Cardiac muscle cell (in vitro differentiated cells and primary cell): ENCODE measurements at regions not wholly inside any gene's neighbourhood (a gene's known extent, or its start where the extent isn't known, plus 50 kb on each side); places are given as distances from the start of the nearest gene placed in this dataset.

ENCODE experiments used
- DNase-seq, 2 donors: peaks; one replicate each; pipeline versions ENCODE4 v3.0.0 to v3.0.0-alpha.2; 2010 to 2017; ENCODE audit warnings: low read depth in 1 of 2, low spot score in 1 of 2
- H3K27ac ChIP-seq: fragments of 200-600 bp; sonication (generic); 2 replicates; pipeline ENCODE4 v1.5.1; 2016
- H3K27me3 ChIP-seq: fragments of 200-600 bp; sonication (generic); 2 replicates; pipeline ENCODE4 v1.6.0; 2016; ENCODE audit warnings: control low read depth
- H3K36me3 ChIP-seq: fragments of 200-600 bp; sonication (generic); 2 replicates; pipeline ENCODE4 v1.5.1; 2016; ENCODE audit warnings: control low read depth
- H3K4me1 ChIP-seq: fragments of 200-600 bp; sonication (generic); 2 replicates; pipeline ENCODE4 v1.8.1; 2017; ENCODE audit warnings: low read depth, mild to moderate bottlenecking, mixed run types
- H3K4me3 ChIP-seq: fragments of 200-600 bp; sonication (generic); 2 replicates; pipeline ENCODE4 v1.5.1; 2016; ENCODE audit warnings: mild to moderate bottlenecking
- H3K9me3 ChIP-seq: fragments of 200-600 bp; sonication (generic); 2 replicates; pipeline ENCODE4 v1.5.1; 2017; ENCODE audit warnings: low read depth, mild to moderate bottlenecking, control low read depth
- TF ChIP-seq, protein P1 (sequence below): IDR thresholded peaks from 2 replicates; pipeline ENCODE4 v1.5.1; 2012; ENCODE audit warnings: low read depth, mild to moderate bottlenecking, low read length

DNA sequence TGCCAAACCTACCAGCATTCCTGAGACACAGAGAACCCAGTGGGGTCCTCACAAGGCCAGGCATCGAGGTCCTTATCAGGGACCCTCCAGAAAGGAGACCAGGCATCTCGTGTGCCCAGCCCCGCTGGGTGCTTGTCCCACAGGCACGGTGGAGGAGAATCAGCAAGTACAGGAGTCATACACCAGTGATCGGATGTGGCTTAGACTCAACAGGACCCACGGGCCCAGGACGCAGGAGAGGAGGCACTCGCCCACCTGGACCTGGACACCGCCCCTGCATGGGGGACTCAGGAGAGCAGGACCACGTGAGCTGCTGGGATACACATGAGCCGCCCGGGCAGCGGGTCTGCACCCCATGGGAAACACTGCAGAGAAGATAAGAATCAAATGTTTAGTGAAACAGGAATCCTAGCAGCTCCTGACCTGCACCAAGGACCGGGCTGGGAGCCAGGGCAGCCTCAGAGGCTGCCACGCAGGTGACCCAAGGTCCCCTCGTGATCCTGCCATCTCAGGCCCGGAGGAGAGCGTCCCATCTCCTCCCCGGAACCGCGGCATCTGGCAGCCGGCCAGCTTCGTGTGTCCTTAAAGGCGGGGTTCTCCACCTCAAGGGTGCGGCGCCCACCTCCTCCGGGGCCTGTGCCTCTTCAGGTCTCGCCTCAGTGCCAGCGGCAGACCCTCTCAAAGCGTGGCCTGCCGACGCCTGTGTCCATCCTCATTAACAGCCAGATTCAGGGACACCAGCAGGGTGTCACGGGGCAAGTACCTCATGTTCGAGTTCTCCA is 59.2 kb downstream of the FOXL3 start:
- TF ChIP-seq, protein P1, sequence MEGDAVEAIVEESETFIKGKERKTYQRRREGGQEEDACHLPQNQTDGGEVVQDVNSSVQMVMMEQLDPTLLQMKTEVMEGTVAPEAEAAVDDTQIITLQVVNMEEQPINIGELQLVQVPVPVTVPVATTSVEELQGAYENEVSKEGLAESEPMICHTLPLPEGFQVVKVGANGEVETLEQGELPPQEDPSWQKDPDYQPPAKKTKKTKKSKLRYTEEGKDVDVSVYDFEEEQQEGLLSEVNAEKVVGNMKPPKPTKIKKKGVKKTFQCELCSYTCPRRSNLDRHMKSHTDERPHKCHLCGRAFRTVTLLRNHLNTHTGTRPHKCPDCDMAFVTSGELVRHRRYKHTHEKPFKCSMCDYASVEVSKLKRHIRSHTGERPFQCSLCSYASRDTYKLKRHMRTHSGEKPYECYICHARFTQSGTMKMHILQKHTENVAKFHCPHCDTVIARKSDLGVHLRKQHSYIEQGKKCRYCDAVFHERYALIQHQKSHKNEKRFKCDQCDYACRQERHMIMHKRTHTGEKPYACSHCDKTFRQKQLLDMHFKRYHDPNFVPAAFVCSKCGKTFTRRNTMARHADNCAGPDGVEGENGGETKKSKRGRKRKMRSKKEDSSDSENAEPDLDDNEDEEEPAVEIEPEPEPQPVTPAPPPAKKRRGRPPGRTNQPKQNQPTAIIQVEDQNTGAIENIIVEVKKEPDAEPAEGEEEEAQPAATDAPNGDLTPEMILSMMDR, result no peak
- Histone ChIP-seq H3K4me3 (no peak overlapping the region), H3K36me3 (no peaks in the 10 kb centered on the region), H3K4me1 (no peaks in the 10 kb centered on the region), H3K27me3 (no peaks in the 10 kb centered on the region), H3K9me3 (no peaks in the 10 kb centered on the region), H3K27ac (no peak overlapping the region)
- no peak for DNase-seq

DNA sequence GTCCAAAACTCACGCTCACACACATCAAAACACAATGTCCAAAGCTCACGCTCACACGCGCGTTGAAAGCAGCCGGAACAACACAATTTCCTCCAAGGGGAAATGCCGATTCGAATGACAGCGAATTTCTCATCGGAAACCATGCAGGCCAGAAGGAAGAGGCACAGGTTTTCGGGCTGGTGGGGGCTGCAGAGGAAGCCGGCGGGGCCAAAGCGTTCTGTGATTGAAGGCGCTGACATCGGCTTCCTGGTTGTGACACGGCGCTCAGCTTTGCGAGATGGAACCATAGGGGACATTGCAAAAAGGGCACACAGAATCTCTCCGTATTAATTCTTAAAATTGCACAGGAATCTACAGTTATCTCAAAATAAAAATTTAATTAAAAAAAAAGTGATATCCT is 61.3 kb downstream of the FOXL3 start:
- H3K9me3 ChIP-seq, result no peaks in the 10 kb centered on the region
- no peaks in the 10 kb centered on the region for H3K36me3 ChIP-seq
- H3K4me1 ChIP-seq, result no peaks in the 10 kb centered on the region
- H3K27me3 ChIP-seq, result no peaks in the 10 kb centered on the region
- no peak for DNase-seq
- H3K4me3 ChIP-seq, result no peak overlapping the region
- no peak overlapping the region for H3K27ac ChIP-seq
- TF ChIP-seq, protein P1, result no peak

DNA sequence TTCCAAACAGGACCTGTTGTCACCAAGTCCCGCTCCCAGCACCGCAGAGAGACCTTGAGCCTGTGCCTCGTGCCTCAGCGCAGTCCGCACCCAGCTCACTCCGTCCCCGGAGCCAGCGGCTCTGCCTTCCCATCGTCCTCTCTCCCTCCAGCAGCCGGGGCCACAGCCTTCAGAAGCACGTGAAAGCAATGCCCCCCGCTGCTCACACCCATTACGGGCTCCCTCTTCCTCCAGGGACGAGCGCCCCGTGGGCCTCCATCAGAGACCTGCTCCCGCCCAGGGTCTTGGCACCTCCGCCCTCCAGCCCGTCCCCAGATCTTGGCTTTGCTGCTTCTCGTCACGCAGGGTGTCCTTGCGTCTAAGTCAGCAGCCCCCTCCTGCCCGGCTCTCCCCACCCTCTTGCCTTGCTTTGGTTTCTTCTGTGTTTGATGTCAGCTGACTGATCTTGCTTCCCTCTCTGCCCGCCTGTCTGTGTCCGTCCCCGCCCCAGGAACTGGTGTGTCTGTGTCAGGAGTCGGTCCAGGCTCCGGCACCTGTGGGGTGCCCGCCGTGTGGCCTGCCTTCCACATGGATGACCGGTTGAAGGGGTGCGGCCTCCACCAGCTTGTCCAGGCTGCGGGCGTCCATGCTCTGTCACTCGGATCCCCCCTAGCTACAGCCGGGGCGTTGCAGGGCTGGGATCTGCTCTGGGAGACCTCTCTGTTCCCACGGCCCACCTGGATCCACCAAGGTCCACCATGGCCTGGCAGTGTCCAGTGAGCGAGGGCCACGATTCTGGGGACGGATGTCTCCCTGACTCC is 61.9 kb downstream of the FOXL3 start:
- Histone ChIP-seq H3K27ac (no peak overlapping the region), H3K4me1 (no peaks in the 10 kb centered on the region), H3K27me3 (no peaks in the 10 kb centered on the region), H3K36me3 (no peaks in the 10 kb centered on the region), H3K4me3 (no peak overlapping the region), H3K9me3 (no peaks in the 10 kb centered on the region)
- no peak for DNase-seq
- TF ChIP-seq, protein P1, result no peak

DNA sequence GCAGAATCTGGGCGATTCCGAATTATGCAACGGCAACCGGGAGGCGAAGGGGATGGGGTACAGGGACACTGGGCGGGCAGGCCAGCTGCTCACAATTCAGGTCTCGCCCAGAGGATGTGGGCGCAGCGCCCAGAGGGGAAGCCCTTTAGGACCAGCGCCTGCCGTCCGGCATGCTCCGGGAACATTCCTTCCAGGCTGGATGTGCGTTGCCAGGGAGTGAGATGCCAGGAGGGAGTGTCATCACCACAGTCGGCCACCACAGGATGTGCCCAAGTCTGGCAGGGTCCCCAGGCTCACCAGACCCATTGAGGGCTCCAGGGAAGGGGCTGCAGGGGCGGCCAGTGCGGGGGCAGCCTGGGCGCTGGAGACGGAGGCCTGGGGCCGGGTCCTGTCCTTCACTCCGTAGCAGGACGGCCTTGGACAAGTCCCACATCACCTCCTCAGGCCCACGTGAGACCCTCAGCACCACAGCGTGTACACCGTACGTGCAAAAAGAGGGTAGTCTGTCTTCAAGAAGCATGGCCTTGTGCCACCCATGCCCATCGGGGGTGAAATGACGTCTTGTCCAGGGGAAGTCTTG is 63.9 kb downstream of the FOXL3 start:
- Histone ChIP-seq H3K4me3 (no peak overlapping the region), H3K36me3 (no peaks in the 10 kb centered on the region), H3K27me3 (no peaks in the 10 kb centered on the region), H3K27ac (no peak overlapping the region), H3K4me1 (no peaks in the 10 kb centered on the region), H3K9me3 (no peaks in the 10 kb centered on the region)
- TF ChIP-seq, protein P1, result no peak
- no peak for DNase-seq

DNA sequence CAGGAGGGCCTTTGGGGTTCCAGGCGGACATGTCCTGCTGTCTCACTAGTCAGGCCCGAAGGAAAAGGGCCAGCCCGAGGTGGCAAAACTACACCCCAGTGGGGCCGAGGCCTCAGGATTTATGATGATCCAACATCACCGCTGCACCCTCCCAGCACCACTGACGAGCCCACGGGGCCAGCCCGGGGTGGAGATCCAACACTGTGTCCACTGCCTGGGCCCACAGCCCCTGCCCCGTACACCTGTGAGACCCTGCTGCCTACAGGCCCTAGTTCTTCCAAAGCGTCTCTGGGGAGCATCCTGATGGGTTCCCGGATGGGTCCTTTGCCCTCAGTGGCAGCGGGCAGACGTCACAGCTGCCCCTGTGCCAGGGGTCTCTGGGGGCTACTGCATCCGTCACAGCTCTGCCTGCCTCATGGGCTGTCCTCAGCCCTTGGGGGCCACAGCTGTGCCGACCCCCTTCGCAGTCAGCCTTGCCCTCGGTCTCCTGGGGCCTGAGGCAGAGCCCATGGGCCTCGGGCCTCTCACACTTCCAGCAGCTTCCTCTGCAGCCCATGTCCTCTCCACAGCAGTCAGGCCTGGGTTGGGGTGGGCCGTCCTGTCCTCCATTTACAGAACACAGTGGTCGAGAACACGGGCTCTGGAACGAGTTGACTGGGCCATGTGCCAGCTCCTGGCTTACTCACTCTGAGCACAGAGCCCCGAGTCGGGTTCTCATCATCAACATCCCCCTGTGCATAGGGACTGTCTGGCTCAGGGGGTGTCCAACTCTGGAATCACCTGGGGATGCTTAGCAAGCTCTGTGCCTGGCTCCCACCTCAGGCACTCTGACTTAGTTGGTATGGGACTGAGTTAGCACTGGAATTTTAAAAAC is 64.9 kb downstream of the FOXL3 start:
- Histone ChIP-seq H3K27me3 (peaks cover 7% of the 10 kb centered on the region), H3K27ac (no peak overlapping the region), H3K4me3 (no peak overlapping the region), H3K36me3 (no peaks in the 10 kb centered on the region), H3K9me3 (no peaks in the 10 kb centered on the region), H3K4me1 (no peaks in the 10 kb centered on the region)
- no peak for DNase-seq
- TF ChIP-seq, protein P1, result no peak
